Astrocyte of the spinal cord (primary cell): ENCODE measurements at regions not wholly inside any gene's neighbourhood (a gene's known extent, or its start where the extent isn't known, plus 50 kb on each side); places are given as distances from the start of the nearest gene placed in this dataset.

Experiments
- DNase-seq: peaks from one replicate; pipeline ENCODE4 v3.0.0; 2011; ENCODE audit warnings: low read depth, low spot score
- H3K4me3 ChIP-seq: 2 replicates; pipeline ENCODE4 v1.5.1; 2011; ENCODE audit warnings: low read depth, mild to moderate bottlenecking, low read length, moderate library complexity
- in situ Hi-C: cut with HindIII; loops from 2 replicates; pipeline ENCODE4 v1.10.0; 2017; ENCODE audit warnings: low sequenced_read_pairs
- TF ChIP-seq, protein P1 (sequence below): IDR thresholded peaks from 2 replicates; pipeline ENCODE4 v1.5.1; 2012; ENCODE audit warnings: low read depth, mild to moderate bottlenecking, low read length, inconsistent platforms

DNA sequence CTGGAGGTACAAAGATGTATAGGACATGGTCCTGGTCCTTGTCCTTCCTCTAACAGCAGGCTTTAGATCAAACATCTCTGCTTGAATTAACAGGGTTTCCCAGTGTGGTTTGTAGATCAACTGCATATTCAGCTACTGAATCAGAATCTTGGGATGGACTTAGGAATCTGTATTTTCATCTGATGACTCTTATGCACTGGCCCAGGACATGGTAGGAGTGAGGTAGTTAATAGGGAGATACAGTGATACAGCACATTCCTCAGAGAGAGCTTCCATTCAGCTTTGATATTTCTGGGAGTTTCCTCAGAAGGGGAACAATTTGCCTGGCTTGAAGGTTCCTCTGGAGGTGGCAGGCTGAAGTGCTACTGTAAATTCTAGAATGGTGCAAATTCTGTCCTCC lies 203.1 kb downstream of the LARP7 start:
- no peak overlapping the region for H3K4me3 ChIP-seq
- in situ Hi-C loops = no loop called here
- TF ChIP-seq, protein P1, sequence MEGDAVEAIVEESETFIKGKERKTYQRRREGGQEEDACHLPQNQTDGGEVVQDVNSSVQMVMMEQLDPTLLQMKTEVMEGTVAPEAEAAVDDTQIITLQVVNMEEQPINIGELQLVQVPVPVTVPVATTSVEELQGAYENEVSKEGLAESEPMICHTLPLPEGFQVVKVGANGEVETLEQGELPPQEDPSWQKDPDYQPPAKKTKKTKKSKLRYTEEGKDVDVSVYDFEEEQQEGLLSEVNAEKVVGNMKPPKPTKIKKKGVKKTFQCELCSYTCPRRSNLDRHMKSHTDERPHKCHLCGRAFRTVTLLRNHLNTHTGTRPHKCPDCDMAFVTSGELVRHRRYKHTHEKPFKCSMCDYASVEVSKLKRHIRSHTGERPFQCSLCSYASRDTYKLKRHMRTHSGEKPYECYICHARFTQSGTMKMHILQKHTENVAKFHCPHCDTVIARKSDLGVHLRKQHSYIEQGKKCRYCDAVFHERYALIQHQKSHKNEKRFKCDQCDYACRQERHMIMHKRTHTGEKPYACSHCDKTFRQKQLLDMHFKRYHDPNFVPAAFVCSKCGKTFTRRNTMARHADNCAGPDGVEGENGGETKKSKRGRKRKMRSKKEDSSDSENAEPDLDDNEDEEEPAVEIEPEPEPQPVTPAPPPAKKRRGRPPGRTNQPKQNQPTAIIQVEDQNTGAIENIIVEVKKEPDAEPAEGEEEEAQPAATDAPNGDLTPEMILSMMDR = no peak
- peak; percentile 35 for DNase-seq

DNA sequence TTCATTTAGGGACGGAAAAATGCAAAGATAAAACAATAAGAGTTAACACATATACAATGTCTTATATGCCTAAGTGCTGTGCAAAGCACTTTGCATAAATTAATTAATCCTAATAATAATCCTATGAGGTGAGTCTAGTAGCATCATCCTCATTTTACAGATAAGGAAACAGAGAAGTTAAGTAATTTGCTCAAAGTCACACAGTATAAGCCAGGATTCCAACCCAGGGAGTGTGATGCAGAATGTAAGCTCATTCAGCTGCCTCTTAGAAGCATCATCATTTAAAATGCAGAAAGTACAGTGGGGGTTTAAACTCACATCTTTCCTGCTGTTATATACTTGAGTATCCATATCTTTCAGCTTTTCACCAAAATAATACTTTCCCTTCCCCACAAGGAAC lies 203.7 kb downstream of the LARP7 start:
- TF ChIP-seq, protein P1 = no peak
- in situ Hi-C loops = no loop called here

DNA sequence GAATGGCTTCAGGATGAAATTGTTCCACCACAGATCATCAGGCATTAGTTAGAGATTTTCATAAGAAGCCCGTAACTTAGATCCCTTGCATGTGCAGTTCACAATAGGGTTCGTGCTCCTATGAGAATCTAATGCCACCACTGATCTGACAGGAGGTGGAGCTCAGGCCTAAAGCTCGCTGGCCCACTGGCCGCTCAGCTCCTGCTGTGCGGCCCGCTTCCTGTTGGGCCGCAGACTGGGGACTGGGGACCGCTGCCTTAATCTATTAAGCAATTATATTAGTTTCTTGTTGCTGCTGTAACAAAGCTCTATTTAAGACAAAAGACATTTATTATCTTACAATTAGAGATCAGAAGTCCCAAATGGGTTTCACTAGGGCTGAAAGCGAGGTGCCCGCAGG lies 205.6 kb downstream of the LARP7 start:
- DNase-seq = no peak
- in situ Hi-C loops = no loop called here
- H3K4me3 ChIP-seq = no peak overlapping the region
- TF ChIP-seq, protein P1 = no peak

More for the DNA sequence above, 203.7 kb downstream of the LARP7 start:
- no peak overlapping the region for H3K4me3 ChIP-seq
- no peak for DNase-seq

DNA sequence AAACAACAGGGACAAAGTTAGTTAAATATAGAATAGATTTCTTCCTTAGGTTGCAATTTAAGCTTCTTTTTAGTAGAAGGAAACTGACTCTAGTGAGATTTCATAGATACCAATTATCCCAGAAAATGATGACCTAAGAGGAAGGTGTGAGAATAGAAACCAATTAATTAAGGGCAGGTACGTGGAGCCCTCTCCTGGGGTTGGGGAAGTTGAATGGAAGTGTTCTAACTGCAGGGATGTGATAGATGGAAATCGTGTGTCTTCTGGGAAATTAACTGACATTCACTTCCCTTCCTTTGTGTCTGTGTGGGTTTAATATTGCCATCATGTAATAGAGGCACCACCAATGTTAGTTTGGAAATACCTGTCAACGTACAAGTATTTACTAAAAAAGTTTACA lies 204.1 kb upstream of the ANK2 start:
- in situ Hi-C loops = no loop called here

DNA sequence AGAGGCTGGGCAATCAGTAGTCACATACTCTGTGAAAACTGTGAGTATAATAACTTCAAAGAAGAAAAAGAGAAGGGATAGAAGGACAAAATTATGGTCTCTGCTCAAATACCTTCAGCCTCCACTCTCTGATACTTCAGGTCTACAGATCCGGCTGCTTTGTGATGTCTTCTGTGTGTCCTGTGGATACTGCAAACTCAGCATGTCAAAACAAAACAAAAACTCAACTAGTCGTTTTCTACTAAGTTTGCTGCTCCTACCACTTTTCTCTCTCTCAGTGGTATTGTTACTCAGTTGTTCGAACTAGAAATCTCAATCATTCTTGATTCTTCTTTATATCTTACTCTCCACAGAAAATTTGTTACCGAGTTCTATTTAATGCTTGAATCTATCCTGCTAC lies 202.4 kb upstream of the ANK2 start:
- DNase-seq = no peak
- TF ChIP-seq, protein P1 = no peak
- H3K4me3 ChIP-seq = no peak overlapping the region
- in situ Hi-C loops = no loop called here

More for the DNA sequence above, 204.1 kb upstream of the ANK2 start:
- no peak for DNase-seq
- TF ChIP-seq, protein P1 = no peak
- H3K4me3 ChIP-seq = no peak overlapping the region

DNA sequence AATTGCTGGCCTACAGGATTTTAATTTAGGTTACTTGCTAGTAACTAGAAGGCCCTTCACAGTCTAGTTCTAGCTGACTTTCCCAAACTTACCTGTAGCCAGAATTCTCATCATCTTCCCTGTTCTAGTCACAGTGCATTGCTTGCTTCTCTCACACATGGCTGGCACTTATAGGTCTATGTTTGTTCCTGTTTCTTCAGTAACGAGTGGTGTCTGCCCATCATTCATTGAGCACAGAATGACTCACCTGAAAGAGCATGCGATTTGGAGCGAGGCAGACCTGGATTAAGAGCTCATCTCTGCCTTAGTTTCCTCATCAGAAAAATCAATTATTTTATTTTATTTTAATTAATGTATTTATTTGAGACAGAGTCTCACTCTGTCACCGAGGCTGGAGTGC lies 201.7 kb upstream of the ANK2 start:
- TF ChIP-seq, protein P1 = no peak
- in situ Hi-C loops = no loop called here
- no peak for DNase-seq

DNA sequence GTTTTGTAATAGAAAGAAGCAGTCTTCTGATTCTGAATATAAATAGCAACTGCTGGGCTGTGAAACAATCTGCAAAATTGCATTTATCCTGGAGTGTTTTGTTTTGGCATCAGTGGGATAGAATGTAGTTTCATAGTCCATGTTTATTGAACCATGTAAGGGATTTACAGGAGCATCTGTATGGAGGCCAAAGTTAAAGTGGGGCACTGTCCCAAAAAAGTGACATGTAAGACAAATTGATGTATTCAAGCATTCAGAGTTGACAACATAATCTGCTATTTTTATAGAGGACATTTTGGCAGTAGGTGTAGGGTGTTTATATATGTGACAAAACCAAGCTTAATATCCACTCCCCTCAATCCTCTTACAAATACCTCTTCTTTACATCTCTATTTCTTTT lies 200.5 kb upstream of the ANK2 start:
- H3K4me3 ChIP-seq = no peak overlapping the region
- no peak for DNase-seq
- TF ChIP-seq, protein P1 = no peak
- in situ Hi-C loops = no loop called here

More for the DNA sequence above, 201.7 kb upstream of the ANK2 start:
- H3K4me3 ChIP-seq = no peak overlapping the region
